Cardiac septum (tissue), 1 donor: ENCODE measurements at regions not wholly inside any gene's neighbourhood (a gene's known extent, or its start where the extent isn't known, plus 50 kb on each side); places are given as distances from the start of the nearest gene placed in this dataset.

ENCODE experiments used
- DNase-seq: peaks from one replicate; pipeline ENCODE4 v3.0.0-alpha.2; 2020; ENCODE audit warnings: low spot score
- intact Hi-C: fragments of 100-400 bp; cut with DNase I; formaldehyde crosslinking; loops from one replicate; pipeline ENCODE4 v1.14.0; 2022
- donor health status: DM: no; HTN: no; CAD: no.

DNA sequence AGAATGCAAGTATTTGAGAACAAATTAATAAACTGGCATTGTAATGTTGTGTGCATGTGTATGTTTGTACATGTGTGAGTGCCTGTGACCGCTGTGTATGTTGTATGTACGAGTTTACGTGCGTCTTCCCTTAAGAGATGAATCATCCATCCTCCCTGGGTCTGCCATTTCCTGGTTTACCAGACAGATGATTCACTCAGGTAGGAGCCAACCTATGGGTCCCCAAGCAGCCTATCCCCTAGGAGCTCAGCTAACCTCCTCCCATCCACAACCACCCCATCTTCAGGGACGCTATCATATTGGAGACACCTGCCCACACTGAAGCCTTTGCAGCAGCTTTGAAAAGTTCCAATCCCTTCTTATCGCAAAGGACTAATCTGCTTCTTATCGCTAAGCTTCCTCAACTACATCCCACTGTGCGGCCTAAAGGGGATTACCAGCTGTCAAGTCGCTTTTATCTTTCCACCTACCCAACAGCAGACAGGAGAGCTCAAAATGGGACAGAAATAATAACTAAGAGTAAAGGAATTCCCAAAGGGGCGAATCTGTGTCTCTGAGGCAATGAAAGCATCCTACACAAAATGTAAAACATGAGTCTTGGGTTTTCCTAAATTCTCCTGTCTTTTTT lies 81.5 kb upstream of the TMCC3 start:
- DNase-seq: no peak
- intact Hi-C loops: no loop called here

DNA sequence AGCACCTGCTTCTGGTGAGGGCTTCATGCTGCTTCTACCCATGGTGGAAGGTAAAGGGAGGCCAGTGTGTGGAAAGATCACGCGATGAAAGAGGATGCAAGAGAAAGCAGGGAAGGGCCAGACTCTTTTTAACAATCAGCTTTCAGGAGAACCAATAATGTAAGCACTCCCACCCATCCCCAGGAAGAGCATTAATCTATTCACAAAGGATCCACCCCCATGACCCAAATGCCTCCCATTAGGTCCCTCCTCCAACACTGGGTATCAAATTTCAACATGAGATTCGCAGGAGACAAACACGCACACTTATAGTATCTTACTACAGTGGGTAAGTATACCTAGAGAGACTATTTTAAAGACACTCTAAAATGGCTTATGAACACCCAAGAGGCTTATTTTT lies 80.5 kb upstream of the TMCC3 start:
- intact Hi-C loops: no loop called here
- no peak for DNase-seq

DNA sequence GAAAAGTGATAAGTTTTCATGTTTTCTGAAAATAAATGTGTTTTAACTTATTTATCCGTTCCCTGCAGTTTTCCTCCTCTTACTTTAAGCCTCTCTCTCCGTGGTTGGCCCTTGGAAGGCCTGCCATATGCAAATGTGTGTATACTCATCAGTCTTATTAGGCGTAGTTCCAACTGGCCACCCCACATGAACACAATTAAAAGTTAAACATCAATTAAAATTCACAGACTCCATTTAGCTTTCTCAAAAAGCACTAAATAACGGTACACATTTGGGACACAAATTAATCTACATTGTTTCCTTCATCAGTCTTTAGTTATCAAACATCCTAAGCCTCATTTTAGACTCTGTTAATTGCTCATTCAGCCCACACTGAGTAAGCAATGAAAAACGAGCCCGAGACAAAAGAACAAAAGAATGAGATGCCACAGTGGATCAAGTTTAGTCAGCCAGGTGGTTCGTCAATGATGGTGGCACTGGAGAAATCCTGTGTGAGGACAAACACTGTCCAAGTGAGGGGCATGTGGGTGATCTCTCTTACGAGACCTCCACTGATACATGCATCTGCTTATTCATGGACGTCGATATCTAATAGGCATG lies 76.0 kb upstream of the TMCC3 start:
- no peak for DNase-seq
- intact Hi-C loops: no loop called here

DNA sequence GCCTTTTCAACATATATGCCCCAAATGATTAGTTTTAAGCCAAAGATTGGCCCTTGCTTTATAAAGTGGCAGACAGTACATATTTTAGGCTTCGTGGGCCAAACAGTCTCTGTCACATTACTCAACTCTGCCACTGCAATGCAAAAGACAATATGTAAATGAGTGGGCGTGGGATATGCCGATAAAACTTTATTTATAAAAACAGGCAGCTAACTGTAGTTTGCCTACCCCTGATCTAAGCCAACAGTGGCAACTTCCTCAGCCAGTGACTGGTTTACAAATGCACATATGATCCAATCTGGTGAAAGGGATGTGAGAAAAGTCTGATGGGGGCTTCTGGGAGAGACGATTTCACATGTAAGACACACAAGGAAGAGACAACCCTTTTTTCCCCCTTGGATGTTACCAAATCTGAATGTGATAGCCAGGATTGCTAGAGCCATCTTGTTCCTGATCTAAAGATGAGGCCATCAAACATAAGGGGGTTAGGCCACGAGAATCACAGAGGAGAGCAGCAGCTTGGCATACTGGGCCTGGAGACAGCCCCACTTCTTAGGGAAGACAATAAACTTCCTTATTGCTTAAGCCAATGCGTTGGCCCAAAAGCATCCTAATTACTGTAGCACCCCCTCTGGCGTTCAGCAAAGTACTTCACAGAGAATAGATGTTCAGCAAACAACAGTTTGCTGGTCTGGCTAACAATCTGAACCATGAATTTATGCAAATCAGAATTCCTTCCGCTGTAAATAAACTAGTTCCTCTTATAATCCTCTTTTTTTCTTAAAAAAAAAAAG lies 75.2 kb upstream of the TMCC3 start:
- intact Hi-C loops: no loop called here
- no peak for DNase-seq

DNA sequence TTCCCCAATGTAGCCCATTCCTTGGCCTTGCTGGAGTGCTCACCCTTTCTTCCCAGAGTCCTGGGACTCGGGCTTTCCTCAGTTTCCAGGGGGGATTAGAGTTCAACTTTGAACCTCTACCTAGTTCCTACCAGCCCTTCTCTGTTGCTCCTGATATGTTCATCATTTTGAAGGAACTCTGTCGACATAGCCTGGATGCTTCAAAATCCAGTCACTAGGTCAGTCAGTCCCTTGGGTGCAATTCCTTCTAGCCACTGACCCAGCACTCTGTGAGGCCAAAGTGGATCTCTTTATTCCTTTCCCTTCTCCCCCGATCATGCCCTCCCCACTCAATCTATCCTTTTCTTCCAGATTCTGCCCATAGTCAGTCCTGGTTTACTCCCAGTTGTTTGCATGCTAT lies 72.3 kb upstream of the TMCC3 start:
- DNase-seq: no peak
- intact Hi-C loops: no loop called here

- intact Hi-C loops: no loop called here
- DNase-seq: no peak
Observed at GRCh38 chr12:94721173-94721572, 70.8 kb upstream of the TMCC3 start.

DNA sequence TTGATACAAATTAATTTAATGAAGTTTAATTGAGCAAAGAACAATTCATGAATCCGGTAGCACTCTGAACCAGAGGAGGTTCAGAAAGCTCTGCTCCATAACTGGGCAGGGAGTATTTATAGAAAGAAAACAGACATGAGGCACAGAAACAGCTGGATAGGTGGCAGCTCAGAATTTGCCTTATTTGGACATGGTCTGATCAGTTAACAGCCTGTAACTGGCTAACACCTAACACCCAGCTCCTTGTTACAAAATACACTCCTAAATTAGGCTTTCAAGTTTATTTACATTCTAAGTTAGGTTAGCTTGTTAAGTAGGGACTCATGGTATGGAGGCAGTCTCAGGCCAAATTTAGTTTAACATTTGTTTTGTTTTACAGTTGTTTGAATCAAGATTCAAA lies 67.8 kb upstream of the TMCC3 start:
- DNase-seq: no peak
- intact Hi-C loops: no loop called here

GRCh38 chr12:94717656-94718055 lies 67.3 kb upstream of the TMCC3 start:
- DNase-seq: no peak
- intact Hi-C loops: no loop called here

DNA sequence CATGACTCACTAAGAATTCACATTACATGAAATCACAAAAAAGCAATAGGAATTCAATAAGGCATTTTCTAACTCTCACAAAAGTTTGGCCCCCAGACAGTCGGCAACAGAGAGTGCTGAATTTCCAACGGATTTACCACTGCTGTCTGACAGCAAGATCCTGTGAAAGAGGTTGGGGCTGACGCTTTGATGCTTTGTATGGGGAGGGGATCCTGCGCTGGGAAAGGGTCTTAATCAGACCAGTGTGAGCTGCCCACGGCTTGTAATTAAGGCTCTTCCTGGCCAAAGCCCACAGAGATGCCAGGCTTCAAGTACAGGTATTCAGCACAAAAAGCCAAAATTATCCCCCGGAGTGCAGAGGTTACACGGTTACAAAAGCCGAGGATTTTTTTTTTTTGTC lies 66.8 kb upstream of the TMCC3 start:
- no peak for DNase-seq
- intact Hi-C loops: no loop called here

DNA sequence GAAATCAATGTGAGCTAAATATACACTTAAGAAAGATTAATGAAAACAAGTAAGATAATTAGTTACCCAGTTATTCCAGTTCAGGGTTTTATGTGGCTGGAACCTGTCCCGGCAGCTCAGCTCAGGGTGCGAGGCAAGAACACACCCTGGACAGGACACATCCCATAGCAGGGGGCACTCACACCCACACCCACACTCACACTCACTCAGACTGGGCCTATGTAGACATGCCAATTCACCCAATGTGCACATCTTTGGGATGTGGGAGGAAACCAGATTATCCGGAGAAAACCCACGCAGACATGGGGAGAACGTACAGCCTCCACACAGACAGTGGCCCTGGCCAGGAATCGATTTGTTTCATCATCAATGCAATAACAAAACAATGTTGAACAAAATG lies 66.0 kb upstream of the TMCC3 start:
- DNase-seq: no peak
- intact Hi-C loops: no loop called here

GRCh38 chr12:94714378-94715114 lies 64.2 kb upstream of the TMCC3 start:
- intact Hi-C loops: no loop called here
- no peak for DNase-seq

GRCh38 chr12:94712815-94713515 lies 62.6 kb upstream of the TMCC3 start:
- intact Hi-C loops: no loop called here
- DNase-seq: no peak

- intact Hi-C loops: no loop called here
- DNase-seq: no peak
Observed at GRCh38 chr12:94710933-94711332, 60.6 kb upstream of the TMCC3 start.

- intact Hi-C loops: no loop called here
- no peak for DNase-seq
Observed at GRCh38 chr12:94707892-94708291, 57.5 kb upstream of the TMCC3 start.

- intact Hi-C loops: no loop called here
- no peak for DNase-seq
Observed at GRCh38 chr12:94707036-94707435, 56.7 kb upstream of the TMCC3 start.

DNA sequence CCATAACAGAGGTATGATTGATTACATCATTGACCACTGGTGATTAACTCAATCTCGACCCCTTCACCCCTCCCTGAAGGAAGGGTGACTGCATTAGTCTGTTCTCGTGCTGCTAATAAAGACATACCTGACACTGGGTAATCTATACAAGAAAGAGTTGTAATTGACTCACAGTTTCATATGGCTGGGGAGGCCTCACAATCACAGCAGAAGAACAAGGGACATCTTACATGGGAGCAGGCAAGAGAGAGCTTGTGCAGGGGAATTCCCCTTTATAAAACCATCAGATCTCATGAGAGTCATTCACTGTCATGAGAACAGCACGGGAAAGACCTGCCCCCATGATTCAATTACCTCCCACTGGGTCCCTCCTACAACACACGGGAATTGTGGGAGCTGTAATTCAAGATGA lies 55.9 kb upstream of the TMCC3 start:
- no peak for DNase-seq
- intact Hi-C loops: no loop called here

DNA sequence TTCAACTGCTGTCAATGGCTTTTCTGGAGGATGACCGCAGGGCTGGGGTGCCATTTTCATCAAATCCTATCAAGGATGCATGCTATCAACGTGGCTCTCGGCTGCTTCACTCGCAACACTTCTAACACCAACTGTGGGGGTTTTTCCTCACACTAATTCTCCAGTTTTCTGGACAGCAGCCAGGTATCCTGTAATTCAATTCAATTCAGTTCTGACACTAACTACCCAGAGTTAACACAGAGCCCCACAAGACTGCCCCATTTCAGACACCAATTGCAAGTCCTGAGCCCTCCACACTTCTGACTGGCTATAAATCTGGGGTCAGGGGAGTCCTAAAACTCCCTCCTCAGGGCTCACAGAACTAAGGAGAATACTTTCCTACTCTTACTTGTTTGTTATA lies 55.3 kb upstream of the TMCC3 start:
- intact Hi-C loops: no loop called here

GRCh38 chr12:94704452-94705306 lies 54.3 kb upstream of the TMCC3 start:
- no peak for DNase-seq
- intact Hi-C loops: no loop called here

More for the DNA sequence above, 55.3 kb upstream of the TMCC3 start:
- no peak for DNase-seq

DNA sequence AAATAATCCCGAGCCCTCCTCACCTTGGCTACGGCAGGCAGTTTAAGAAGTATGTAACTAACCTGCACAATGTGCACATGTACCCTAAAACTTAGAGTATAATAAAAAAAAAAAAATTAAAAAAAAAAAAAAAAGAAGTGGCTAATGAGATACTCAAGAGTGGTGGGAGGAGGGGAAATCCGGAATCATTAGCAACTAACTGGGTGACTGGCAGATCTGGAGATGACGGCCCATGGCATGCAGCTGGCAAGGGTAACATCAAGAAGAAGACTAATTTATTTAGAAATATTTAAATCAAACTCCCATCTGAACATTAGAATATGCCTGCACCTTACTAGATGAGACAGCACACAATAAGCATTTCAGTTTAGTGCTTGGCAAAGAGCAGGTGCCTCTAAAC lies 52.3 kb upstream of the TMCC3 start:
- intact Hi-C loops: no loop called here
- no peak for DNase-seq
